GM10266 (cell line): ENCODE measurements at regions not wholly inside any gene's neighbourhood (a gene's known extent, or its start where the extent isn't known, plus 50 kb on each side); places are given as distances from the start of the nearest gene placed in this dataset.

Experiments used
- DNase-seq: peaks from one replicate; pipeline ENCODE4 v3.0.0; 2012; ENCODE audit errors: extremely low spot score
- CTCF ChIP-seq: IDR thresholded peaks from 2 replicates; pipeline ENCODE4 v1.5.1; 2012; ENCODE audit warnings: mild to moderate bottlenecking, low read depth; ENCODE audit not compliant: control insufficient read depth, insufficient read depth; ENCODE audit errors: missing control alignments

GRCh38 chr9:87831159-87831558, 51.5 kb upstream of the SPATA31E1 start:
- no peak for TF ChIP-seq CTCF
- no peak for DNase-seq
